HG03064 (cell line): ENCODE measurements at regions not wholly inside any gene's neighbourhood (a gene's known extent, or its start where the extent isn't known, plus 50 kb on each side); places are given as distances from the start of the nearest gene placed in this dataset.
"Not testable (repeated sequence)": the region's sequence is repeated elsewhere in the genome, so short reads cannot be mapped to it uniquely, and the experiment has no call there.

Source experiments
- ATAC-seq: cut with Tn5 transposase; IDR thresholded peaks from one replicate; pipeline ENCODE4 v1.9.1; 2021; ENCODE audit warnings: low read depth; ENCODE audit not compliant: unreplicated experiment

DNA sequence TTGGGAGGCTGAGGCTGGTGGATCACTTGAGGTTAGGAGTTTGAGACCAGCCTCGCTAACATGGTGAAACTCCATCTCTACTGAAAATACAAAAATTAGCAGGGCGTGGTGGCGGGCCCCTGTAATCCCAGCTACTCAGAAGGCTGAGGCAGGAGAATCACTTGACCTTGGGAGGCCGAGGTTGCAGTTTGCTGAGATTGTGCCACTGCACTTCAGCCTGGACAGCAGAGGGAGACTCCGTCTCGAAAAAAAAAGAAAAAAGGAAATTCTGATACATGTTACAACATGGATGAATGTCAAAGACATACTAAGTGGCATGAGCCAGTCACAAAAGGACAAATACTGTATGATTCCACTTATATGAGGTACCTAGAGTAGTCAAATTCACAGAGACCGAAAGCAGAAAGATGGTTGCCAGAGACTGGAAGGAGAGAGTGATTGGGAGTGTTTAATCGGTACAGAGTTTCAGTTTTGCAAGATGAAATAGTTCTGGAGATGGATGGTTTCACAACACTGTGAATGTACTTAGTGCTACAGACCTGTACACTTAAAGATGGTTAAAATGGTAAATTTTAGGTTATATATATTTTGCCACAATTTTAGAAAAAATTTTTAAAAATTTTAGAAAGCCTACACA, 92.3 kb downstream of the BLID start:
- no peak for ATAC-seq

DNA sequence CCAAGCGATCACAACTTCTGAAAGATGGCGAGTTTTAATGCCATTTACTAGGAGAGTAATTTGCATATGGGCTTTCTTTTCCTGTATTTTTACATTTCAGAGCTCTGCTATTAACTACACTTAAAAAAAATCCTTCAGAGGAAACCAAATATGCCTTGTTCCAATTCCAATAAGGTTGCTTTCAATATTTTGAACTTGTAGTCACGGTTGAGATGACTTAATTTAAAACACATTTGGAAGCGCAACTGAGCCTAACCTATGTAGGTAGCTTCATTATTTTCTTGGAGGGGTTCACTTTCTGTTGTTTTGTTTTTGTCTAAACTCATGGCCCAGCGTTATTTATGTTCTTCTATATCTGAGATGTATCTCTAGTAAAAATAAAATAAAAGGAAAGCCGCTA, 93.4 kb downstream of the BLID start:
- ATAC-seq: no peak

DNA sequence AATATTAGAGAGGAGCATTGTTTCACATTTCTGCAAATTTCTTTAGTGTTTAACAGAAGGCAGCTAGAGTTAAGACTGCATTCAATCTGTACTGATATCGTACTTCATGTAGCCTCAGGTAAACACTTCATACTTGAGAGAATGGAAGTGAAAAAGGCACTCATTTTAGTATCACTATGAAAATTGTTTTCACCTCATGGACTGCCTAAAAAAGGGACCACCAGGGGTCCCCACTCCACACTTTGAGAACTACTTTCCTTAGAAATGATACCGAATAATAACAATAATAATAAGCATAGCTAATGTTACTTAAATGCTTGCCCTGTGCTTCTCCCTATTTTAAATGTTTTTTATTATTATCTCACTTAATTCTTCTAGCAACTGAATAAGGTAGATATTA, 95.1 kb downstream of the BLID start:
- ATAC-seq: no peak

DNA sequence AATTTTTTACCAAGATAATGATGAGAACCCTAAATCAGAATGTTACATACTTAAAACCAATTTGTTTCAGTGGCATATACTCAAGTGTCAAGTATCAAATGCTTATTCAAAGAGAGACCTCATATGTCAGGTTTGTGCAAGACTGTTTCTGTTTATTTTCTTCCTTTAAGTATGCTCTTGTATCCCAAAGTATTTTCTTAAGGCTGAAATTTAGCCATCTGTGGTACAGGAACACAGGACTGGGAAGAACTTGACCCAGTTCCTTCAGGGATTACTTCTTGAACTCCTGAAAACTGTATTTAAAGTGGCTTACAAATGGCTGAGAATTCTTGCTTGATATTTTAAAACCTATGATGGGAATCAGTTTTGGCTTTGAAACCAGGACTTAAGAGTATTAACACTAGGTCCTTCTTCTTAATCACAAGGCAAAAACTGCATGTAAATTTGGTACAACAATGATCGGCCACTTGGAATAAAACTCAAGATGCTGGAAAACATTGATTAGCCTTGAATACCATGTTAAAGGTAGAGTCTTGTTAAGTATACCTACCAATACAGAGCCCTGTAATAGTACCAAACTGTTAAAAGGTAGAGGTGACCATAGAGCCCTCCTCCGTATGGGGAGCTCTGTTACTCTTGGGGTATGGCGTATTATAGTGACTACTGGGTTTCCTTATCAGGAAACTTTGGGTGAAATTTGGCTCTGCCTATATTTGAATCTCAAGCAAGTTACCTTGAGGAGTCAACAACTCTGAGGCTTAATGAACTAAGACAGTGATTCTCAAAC, 95.9 kb downstream of the BLID start:
- ATAC-seq: no peak

DNA sequence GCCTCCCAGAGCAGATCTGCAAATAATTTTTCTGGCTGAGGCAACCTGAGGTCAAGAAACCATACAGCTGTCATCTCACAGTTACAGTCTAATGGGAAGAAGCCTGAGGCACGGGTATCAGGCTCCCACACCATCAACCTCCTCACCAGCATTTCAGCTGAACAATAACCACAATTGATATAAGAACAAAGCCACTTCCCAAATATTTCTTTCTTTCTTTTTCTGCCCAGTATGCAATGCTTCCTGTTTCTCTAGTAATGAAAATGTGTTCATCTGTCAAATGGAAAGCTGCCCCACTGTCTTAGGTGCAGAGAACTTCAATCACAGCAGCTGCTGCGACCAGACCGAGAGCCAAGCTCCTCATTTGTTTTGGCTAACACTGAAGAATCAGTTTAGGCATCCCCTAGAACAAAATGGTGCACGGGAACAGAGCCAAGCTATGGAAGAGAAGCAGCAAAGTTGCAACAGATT, 108.4 kb downstream of the BLID start:
- no peak for ATAC-seq

DNA sequence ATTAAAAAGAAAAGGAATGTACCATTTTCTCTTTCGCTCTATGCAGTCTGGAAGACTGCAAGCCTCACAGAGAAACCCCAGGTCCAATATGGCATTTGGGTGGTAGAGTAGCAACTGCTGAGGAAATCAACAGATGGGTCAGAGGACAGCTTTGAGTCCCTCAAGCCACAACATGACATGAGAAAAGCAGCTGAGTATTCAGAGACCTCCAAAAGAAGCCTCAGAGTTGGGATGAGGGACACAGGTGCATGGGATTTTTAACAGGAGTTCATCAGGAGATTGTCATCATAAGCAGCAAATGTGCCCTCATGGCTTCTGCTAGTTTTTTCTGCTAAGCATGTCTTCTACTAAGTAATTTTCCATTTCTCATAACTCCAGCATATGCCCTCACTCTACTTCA, 111.6 kb downstream of the BLID start:
- ATAC-seq: no peak

DNA sequence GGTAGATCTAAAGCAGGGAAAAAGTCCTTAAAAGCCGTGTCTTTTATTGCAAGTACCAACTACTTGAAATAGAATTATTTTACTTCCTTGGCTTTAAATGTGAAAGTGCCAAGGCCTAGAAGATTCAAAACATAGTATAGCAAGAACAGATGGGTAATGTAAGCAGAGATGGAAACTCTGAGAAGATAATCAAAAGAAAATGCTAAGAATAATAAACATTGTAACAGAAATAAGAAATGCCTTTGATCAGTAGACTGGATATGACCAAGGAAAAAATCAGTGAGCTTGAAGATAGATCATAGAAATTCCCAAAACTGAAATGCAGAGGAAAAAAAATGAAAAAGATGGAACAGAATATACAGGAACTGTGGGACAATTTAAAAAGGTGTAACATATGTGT, 113.1 kb downstream of the BLID start:
- ATAC-seq: no peak

DNA sequence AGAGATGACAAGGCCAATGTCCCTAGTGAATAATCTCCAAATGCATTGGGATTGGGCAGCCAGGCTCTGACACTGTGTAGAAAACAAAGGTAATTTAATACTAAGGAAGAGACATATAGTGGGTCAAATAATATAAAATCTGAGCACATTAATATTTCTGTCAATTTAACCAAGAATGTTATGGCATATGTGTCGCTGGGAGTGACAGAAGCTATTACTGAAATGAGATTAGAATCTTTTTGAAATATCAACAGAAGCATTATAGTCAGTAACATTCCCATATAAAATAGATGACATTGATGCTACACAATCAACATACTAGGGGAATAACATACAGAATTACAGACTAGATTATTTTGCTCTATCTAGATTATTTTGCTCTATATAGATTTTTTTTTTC, 114.0 kb downstream of the BLID start:
- no peak for ATAC-seq

DNA sequence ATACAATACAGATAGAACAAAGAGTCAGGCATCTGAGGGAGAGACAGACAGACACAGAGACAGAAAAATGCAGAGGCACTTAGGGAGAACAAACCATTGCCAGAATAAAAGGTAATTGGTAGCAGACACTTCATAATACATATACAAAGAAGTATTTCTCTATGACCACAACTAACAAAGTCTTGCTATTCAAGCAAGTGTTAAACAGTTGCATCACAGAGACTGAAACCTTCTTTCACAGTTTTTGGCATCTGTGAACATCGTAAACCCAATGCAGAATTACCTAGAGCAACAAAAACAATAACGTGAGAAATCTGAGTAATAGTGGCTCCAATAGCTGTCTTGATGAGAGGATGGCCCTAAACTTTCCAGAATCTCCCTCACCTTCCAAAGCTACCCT, 116.4 kb downstream of the BLID start:
- no peak for ATAC-seq

DNA sequence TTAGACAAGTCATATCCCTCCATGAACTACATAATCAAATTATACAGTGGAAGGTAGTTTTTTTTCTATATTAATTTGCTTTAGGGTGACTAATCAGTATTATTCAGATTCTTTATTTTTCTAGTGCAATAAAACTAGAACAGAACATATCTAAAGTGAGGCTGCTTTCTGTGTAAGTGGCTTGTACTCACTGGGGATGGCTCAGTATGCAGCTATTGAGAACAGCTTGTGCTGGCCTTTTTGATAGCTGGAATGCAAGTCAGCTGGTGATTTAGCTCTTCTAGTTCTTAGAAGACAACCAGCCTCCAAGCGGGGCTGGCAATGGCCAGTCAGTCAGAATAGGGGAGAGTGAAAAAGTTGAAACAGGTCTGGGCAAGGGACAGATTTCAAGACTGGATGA, 119.4 kb downstream of the BLID start:
- ATAC-seq: no peak

DNA sequence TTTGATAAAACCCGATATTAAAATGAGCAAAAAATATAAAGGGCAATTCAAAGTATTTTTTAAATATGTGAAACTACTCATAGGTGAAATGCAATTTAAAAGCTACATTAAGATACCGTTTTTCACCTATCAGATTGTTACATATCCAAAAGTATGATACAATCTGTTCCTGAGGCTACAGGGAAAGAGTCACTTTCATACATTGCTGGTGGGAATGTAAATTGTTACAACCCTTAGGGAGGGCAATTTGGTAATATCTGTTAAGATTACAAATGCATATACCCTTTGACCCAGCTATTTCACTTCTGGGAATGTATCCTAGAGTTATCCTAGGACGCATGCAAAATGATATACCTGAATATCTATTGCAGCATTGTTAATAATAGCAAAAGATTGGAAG, 132.1 kb downstream of the BLID start:
- ATAC-seq: no peak

DNA sequence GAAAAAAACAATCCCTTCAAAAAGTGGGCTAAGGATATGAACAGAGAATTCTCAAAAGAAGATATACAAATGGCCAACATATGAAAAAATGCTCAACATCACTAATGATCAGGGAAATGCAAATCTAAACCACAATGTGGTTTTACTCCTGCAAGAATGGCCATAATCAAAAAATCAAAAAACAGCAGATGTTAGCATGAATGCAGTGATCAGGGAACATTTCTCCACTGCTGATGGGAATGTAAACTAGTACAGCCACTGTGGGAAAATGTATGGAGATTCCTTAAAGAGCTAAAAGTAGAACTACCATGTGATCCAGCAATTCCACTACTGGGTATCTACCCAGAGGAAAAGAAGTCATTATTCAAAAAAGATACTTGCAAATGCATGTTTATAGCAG, 138.1 kb downstream of the BLID start:
- ATAC-seq: not testable (repeated sequence)

DNA sequence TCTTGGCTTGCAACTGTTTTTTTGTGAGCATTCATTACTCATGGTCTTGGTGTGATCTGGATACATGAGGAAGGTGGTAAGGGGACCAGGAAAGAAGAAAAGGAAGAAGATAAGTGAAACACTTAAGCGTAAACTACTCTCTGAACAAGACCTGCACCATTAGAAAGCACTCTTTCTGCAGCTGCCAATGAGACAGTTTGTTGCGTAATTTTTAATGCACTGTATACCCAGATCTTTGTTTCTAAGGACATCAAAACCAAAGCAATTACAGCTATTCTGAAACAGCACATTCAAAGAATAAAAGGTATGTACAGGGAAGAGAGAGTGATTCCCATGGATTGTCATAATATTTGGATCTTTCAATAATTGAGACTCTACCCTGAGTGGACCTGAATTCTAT, 147.4 kb downstream of the BLID start:
- no peak for ATAC-seq

DNA sequence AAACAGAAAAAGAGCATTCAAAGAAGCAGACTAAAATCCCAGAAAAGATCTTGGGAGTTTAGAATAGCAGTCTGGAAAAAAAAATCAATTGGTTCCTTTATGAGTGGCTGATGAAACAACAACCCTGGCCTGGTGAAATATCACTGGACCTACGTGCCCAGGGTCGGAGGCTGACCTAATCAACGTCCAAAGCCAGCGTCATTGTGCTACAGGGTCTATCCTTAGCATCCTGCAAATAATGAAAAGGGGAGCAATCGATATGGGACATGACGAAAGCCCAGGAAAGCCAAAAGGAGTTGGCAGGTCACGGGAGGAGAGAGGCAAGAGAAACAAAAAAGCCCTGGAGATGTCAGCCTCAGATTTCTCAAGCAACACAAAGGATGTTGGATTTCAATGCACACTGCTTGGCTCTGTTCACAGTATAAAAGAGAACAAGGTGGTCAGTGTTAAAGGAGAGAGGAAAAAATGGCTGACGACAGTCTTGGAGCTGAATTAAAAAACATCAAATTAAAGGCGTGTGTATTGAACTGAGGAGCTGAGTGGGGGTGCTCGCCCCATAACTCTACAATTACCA, 148.8 kb downstream of the BLID start:
- ATAC-seq: no peak

DNA sequence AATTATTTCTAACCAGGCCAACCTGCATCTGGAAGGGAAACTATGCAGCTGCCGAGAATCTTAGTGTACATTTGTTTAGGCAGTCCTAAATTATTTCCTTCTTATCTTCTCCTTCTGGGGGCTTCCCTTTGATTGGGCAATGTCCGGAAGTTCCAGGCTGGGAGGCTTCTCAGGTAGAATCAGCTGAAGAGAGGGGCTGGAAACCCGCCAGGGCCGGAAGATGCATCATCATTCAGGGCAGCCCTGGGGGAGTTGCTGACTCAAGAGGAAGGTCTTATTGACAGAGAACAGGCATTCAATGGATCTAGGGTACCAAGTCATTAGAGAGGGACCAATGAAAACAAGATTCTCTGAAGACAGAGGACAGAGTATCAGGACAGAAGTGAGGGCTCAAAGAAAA, 150.7 kb downstream of the BLID start:
- no peak for ATAC-seq

DNA sequence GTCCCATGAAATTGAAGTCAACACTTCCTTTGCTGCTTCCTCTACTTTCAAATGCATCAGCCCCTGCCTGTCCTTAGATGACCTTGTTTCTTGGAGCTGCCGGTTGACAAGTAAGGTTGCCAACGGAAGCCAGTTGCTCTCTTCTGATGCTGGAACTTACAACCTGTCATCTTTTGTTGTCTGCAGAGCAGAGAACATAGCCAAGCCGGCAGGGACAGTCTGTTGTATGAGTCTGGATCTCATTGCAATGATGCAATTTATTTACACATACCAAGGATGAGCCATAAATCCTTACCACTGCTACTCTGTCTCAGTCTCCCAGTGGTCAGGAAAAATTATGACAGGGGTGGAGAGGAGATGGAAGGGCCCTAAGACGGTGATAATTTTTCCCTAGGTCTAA, 151.4 kb downstream of the BLID start:
- ATAC-seq: no peak

DNA sequence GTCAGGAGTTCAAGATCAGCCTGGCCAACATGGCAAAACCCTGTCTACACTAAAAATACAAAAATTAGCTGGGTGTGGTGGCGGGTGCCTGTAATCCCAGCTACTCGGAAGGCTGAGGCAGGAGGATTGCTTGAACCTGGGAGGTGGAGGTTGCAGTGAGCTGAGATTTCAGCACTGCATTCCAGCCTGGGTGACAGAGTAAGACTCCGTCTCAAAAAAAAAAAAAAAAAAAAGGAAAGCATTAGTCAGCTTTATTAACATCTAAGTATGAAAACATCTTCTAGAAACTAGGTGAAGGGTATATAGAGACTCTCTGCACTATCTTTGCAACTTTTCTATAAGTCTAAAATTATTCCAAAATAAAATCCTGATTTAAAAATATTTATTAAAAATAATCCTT, 152.2 kb downstream of the BLID start:
- ATAC-seq: not testable (repeated sequence)

DNA sequence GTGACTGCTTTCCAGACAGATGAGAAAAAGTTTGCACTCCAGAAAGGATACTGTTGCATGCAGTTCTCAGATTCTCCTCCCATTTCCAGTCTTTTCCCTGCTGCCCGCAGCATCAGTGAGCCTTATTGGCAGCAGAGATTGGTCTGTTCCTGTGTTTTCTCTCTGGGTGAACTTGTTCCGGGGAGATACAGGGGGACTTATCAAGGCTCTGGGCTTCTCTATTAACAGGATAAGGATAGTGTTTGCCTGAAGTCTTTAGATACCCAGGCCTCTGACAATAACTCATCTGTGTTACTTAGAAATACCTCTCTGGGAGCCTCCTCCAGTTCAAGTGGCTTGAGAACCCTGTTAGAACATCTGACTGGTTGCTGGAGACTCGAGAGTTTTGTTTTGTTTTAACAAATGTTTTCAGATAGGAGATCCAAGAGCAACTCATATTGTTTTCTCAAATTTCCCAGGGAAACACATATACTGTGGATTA, 154.7 kb downstream of the BLID start:
- no peak for ATAC-seq

DNA sequence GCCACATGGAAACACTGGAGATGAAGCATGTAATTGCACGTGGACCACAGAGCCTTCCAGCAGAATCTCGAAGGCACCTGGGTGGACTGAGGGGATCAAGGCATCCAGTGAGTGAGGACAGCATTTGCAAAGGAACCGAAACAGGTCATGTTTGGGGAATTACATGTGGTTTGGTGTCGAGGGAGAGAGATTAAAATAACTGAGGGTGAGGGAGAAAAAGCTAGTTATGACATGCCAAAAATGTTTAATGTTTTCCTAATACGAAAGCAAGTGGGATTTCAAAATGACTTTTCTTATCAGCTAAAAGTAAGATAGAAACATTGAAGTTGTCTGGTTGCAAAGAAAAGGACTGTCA, 157.1 kb downstream of the BLID start:
- no peak for ATAC-seq

DNA sequence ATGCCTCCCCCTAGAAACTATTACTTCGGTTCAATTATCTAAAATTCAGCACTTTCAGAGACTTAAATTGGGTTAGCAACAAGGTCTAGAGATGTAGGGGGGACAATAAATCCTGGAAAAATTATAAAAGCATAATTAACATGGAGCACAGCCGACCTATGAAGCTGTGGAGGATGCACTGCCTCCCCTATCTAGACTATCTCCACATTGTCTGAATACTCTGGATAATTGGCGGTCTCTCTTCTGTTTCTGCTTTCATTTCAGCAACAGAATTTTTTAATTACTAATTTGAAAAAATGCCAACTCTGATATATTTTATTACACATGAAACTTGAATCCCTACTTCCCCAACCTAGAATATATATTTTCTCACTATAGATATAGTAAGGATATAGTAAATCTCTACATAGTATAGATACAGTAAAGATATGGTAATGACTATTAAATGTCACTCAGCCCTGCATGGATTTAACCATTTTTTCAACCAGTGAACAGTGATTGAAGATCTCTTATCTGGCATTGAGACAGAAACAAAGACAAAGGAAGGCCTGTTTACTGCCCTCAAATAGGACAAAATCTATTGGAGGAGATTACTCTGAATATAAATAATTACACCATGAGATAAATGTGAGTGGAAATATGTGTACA, 157.6 kb downstream of the BLID start:
- no peak for ATAC-seq

DNA sequence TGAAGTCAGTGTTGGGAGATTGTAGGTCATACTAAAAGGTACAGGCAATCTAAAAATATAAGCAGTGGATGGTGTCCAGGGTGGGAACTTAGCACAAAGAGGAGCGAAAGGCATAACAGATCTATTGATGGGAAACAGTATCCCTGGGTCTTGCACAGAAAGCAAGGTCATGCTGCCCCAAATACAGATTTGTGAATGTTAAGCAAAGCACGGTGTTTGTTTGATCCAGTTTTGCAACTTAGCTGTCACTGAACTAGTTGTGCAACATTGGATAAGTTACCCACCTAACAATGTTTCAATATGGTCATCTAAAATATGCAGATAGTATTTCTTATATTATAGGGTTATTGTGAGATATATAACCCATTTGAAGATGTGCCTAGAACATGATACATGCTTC, 162.9 kb downstream of the BLID start:
- no peak for ATAC-seq
